GM18951 (cell line): ENCODE measurements at regions not wholly inside any gene's neighbourhood (a gene's known extent, or its start where the extent isn't known, plus 50 kb on each side); places are given as distances from the start of the nearest gene placed in this dataset.
"Not testable (repeated sequence)": the region's sequence is repeated elsewhere in the genome, so short reads cannot be mapped to it uniquely, and the experiment has no call there.

Source experiments
- POLR2A ChIP-seq: IDR thresholded peaks from 4 replicates; pipeline ENCODE4 v1.6.1; 2011; ENCODE audit warnings: mild to moderate bottlenecking; ENCODE audit not compliant: insufficient read length, insufficient read depth; ENCODE audit errors: extremely low read depth
- in situ Hi-C: fragments of 300-500 bp; cut with MboI; formaldehyde crosslinking; loops from one replicate; pipeline ENCODE4 v1.12.0; 2022; ENCODE audit warnings: low sequenced_read_pairs, mixed read lengths, inconsistent platforms; ENCODE audit not compliant: unreplicated experiment

DNA sequence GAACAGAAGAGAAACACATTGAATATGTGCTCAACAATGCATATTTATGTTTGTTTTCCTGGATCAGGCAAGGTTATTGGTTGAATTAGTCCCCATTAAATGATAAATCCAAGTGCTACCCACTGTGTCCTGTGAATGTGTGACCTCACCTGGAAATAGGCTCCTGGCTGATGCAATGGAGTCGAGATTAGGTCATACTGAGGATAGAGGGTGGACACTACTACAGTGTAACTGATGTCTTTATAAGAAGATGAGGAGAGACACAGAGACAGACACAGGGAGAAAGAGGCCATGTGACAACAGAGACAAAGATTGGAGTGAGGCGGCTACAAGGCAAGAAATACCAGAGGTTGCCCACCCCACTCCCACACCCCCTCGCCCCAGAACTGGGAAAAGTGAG, 559.3 kb downstream of the C6orf118 start:
- no peak for TF ChIP-seq POLR2A
- in situ Hi-C loops: no loop called here

DNA sequence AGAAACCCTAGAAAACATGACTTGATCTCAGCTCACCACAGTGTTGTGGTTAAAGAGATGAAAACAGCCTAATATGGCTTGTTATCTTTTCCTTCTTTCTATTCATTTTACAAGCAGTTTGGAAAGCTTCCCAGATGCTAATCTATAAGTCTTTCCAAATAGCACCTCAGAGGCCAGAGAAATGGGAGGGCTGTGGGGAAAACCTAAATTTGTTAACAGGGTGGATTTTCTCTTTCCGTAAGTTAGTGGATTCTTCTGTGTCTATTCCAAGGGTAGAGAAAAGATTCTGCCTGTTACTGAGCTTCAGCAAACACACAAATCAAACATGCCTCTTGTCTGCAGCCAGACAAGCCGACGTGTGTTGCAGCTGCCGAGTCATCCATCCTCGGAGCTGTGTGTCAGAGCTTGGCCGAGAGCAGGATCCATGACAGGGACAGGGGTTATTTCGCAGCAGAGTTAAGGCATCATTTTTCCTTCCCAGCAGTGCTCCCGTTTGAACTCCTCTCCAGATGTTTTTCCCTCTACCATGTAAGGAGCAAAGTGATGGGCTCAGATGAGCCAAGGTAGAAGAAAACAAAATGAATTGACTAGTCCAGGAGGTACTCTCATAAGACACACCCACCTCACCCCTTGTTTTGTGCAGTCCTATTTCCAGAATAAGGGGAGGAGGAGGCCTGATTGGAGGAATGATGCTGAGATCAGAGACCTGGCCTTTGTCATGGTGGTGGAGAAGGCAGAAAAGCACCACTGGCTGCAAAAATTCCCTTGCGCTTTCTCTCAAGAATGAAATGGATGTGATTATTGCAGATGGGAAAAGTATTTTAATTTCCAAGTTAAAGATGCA, 560.0 kb downstream of the C6orf118 start:
- TF ChIP-seq POLR2A: no peak
- in situ Hi-C loops: no loop called here

DNA sequence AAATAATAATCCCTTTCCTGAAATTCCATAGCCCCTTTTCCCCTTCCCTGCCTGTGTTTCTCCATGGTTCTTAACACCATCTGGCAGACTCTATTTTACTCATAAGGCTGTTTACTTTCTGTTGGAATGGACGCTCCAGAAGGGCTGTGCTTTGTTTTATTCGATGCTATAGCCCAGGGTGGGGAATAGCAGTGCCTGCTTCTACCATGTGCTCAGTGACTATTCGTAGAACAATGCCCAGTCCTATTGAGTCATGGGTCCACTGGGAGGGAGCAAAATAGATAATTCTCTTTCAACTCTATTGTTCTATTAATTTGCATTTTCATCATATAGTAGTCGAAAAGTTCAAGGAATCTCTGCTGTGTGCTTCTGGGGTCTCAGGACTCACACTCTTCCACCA, 565.1 kb downstream of the C6orf118 start:
- no peak for TF ChIP-seq POLR2A
- in situ Hi-C loops: no loop called here

DNA sequence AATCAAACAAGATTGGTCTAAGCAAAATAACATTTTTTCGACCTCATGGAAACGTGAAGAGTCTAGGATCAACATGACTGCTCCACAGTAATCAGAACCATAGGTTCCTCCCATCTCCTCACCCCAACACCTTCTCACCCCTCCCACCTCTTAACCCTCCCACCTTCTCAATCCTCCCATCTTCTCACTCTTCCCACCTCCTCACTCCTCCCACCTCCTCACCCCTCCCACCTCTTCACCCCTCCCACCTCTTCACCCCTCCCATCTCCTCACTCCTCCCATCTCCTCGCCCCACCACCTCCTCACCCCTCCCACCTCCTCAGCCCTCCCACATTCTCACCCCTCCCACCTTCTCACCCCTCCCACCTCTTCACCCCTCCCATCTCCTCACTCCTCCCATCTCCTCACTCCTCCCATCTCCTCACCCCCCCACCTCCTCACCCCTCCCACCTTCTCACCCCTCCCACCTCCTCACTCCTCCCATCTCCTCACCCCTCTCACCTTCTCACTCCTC, 567.4 kb downstream of the C6orf118 start:
- in situ Hi-C loops: no loop called here
- no peak for TF ChIP-seq POLR2A

DNA sequence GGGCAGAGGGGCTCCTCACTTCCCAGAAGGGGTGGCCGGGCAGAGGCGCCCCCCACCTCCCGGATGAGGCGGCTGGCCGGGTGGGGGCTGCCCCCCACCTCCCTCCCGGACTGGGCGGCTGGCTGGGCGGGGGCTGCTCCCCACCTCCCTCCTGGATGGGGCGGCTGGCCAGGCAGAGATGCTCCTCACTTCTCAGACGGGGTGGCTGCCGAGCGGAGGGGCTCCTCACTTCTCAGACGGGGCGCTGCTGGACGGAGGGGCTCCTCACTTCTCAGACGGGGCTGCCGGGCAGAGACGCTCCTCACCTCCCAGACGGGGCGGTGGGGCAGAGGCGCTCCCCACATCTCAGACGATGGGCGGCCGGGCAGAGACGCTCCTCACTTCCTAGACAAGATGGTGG, 573.3 kb downstream of the C6orf118 start:
- in situ Hi-C loops: not testable (repeated sequence)

DNA sequence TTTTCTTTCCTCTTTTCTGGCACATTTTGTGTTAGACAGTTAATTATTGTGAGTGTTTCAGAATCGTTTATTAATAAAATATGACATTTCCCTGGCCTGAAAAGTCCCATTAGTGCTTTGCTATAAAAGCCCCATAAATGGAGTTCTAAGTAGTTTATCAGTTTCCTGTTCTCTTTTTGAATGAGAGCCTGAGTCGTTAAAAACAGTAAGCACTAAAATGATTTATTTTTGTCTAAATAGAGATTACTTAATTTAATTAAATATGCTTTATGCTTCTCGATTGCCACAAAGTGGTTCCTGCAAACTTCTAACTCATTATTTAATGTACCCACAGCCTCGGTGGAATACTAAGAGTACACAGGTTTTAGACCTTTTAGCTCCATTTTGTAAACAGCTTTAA, 577.9 kb downstream of the C6orf118 start:
- in situ Hi-C loops: no loop called here
- no peak for TF ChIP-seq POLR2A

DNA sequence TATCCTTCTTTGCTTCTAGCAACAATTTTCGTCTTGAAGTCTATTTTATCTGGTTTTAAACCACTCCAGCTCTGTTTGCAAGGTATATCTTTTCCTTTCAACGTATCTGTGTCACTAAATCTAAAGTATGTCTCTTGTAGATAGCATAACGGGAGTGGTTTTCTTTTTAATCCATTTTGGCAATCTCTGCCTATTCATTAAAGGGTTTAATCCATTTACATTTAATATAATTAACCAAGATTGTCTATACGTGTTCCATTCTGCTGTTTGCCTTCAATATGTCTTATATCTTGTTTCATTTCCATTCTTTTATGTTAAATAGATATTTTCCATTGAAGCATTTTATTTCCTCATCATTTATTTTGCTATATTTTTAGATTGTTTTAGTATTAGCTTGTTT, 587.9 kb downstream of the C6orf118 start:
- in situ Hi-C loops: no loop called here
- TF ChIP-seq POLR2A: no peak

DNA sequence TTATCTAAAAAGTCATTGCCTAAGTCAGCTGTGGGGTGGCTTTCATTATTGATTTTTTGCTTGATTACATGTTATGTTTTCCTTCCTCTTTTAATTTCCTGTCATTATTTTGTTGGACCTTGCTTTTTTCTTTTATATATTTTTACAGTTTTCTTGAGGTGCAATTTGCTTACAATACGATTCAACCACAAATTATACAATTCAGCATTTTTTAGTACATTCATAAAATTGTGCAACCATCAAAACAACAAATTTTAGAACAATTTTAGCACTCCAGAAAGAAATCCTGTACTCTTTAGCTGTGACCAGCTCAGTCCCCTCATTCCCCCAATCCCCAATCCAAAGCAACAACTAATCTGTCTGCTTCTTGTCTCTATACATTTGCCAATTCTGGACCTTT, 608.9 kb downstream of the C6orf118 start:
- TF ChIP-seq POLR2A: no peak
- in situ Hi-C loops: no loop called here

DNA sequence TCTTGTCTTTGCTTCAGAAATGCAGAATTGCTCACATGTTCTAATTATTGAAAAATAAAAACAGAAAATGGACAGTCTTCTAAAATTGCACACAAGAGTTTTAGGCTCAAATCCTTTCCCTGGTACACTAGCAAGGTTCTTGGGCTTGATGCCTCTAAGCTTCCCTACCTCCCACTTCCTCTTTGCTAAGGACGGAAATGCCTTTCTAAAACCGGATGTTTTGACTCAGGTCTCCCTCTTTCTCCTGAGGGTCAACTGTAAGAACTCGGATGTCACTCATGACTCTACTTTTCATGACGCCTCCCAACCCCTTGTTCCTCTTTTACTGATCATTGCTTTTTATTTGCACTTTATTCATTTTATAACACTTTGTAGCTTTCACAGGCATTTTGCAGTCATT, 613.5 kb downstream of the C6orf118 start:
- no peak for TF ChIP-seq POLR2A
- in situ Hi-C loops: no loop called here

DNA sequence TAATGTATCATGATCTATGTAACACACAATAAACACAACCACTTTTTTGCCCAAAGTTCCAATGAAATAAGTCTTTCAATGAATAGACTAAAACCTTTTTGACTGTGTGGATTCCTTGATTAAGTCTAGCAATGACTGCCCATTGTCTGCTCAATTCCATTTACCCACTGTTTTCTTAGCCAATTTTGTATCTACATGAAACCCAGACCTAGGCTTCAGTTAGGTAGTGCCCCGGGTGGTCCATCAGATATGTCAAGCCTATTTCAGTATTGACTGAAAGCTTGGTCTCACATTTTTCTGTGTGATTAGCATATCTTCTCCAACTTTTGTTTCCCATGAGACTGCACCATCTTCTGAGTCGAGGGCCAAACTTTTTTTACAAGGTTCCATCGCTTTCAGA, 615.0 kb downstream of the C6orf118 start:
- no peak for TF ChIP-seq POLR2A
- in situ Hi-C loops: no loop called here

DNA sequence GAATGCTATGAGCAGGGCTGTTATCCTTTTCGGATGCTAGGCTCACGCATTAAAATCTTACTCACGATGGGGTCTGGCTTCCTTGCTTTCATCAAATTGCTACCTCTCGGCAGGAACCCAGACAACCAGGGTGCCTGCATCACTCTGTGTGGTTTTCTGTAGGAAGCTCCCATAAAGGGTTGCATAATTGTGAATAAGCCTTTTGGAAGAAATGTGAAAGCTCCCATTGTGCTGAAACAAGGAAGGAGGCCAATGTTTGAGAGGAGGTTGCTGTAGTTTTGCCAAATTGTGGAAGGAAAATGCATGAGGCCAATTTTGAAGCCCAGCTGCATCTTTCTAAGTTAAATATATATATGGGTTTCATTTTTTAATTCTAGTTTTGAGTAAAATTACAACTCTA, 615.5 kb downstream of the C6orf118 start:
- no peak for TF ChIP-seq POLR2A
- in situ Hi-C loops: no loop called here

DNA sequence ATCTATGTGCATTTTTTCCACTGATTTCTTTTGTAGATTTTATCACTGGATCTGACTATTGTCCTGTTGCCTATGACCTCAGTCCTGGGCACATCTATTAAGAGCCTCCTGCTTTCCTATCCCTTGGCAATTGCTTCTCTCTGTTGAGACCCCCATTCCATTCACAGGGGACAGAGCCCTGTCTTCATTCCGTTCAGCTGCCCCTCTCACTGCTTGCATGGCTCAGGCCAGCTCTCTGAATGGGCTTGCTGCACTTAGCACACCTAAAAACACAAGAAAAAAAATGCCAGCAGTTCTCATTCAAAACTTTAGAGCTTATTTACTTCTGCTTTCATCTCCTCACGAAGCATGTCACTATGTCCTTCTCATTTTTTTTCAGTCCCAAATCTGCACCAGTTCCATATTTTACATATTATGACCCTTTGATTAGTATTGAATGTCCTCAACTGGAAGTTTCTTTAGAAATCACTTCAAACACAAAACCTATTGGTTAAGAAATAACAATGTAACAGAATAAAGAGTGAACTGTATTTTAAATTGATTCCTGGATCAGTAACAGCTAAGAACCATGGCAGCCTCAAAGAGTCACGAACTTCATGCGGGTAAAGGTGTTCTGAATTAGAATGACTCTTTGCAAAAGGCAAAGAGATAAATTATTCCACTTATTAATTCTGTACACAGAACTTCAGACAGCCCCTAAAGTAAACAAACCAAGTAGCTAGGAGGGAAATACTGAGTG, 616.5 kb downstream of the C6orf118 start:
- no peak for TF ChIP-seq POLR2A
- in situ Hi-C loops: no loop called here

DNA sequence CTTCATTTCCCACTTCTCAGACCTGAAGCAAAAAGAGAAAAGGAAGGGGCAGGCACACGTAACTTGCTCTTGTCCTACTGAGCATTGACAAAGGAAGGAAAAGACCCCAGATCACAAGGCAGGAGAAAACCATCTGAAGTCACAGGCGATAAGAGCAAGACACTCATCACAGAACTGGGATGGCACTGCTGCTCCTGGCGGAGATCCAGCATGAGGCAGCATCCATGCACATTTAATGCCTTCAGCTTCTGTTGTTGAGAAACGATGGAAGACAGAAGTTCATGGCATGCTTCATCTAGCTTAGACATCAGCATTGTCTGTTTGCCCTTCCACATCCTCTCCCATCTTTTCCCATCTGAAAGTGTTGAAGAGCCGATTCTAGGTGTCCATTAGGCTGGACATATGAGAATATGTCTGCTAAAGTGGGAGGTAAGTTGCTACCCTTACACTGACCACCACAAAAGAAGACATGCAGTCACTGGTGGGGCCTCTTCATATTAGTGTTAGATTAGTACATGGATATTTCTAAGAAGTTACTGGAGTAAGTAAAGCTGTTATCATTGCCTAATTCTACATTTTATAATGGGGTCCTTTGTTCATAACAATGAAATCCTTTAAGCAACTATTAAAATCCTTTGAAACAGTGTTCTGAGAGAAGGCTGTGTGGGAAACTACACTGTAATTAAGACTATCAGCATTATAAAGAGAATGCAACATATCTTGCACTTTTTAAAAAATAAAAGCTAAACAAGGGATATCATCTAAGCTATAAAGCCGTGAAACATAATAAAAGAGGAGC, 618.5 kb downstream of the C6orf118 start:
- in situ Hi-C loops: no loop called here
- no peak for TF ChIP-seq POLR2A
